Lower lobe of right lung (tissue), 2 donors: ENCODE measurements at regions not wholly inside any gene's neighbourhood (a gene's known extent, or its start where the extent isn't known, plus 50 kb on each side); places are given as distances from the start of the nearest gene placed in this dataset.

Experiments
- ATAC-seq, 2 donors: fragments of 200-7000 bp; cut with Tn5 transposase; one replicate each; pipeline ENCODE4 v1.9.1; 2020 to 2022; ENCODE audit warnings: mild to moderate bottlenecking in 2 of 2, moderate library complexity in 2 of 2
- DNase-seq: peaks from one replicate; pipeline ENCODE4 v3.0.0-alpha.2; 2020
- H3K27ac ChIP-seq: fragments of 200-600 bp; one replicate; pipeline ENCODE4 v1.8.0; 2022
- H3K27me3 ChIP-seq: fragments of 200-600 bp; one replicate; pipeline ENCODE4 v1.8.0; 2022; ENCODE audit warnings: low read depth
- H3K36me3 ChIP-seq: fragments of 200-600 bp; one replicate; pipeline ENCODE4 v1.8.0; 2022; ENCODE audit warnings: mild to moderate bottlenecking
- H3K4me1 ChIP-seq: fragments of 200-600 bp; one replicate; pipeline ENCODE4 v1.8.0; 2022
- H3K4me3 ChIP-seq: fragments of 200-600 bp; one replicate; pipeline ENCODE4 v1.8.0; 2022; ENCODE audit warnings: mild to moderate bottlenecking
- H3K9me3 ChIP-seq: fragments of 200-600 bp; one replicate; pipeline ENCODE4 v1.8.0; 2022
- intact Hi-C: fragments of 100-400 bp; cut with DNase I; formaldehyde crosslinking; loops from one replicate; pipeline ENCODE4 v1.11.0; 2022
- TF ChIP-seq, protein P1 (sequence below): fragments of 200-600 bp; IDR thresholded peaks from one replicate; pipeline ENCODE4 v1.8.0; 2022; ENCODE audit warnings: antibody characterized with exemption, mild to moderate bottlenecking
- donor health status: DM: no; HTN: yes; CAD: no; lungs with severe emphysema.

GRCh38 chr7:57210871-57211270 is 78.6 kb upstream of the ZNF479 start:
- Histone ChIP-seq H3K9me3 (no peaks in the 10 kb centered on the region), H3K4me1 (no peaks in the 10 kb centered on the region), H3K36me3 (no peaks in the 10 kb centered on the region), H3K4me3 (no peak overlapping the region), H3K27me3 (no peaks in the 10 kb centered on the region), H3K27ac (no peak overlapping the region)
- TF ChIP-seq, protein P1, sequence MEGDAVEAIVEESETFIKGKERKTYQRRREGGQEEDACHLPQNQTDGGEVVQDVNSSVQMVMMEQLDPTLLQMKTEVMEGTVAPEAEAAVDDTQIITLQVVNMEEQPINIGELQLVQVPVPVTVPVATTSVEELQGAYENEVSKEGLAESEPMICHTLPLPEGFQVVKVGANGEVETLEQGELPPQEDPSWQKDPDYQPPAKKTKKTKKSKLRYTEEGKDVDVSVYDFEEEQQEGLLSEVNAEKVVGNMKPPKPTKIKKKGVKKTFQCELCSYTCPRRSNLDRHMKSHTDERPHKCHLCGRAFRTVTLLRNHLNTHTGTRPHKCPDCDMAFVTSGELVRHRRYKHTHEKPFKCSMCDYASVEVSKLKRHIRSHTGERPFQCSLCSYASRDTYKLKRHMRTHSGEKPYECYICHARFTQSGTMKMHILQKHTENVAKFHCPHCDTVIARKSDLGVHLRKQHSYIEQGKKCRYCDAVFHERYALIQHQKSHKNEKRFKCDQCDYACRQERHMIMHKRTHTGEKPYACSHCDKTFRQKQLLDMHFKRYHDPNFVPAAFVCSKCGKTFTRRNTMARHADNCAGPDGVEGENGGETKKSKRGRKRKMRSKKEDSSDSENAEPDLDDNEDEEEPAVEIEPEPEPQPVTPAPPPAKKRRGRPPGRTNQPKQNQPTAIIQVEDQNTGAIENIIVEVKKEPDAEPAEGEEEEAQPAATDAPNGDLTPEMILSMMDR, result no peak
- DNase-seq (peak; percentile 14), ATAC-seq (no peak)
- intact Hi-C loops, result no loop called here

- peak in 1 of 2 donors; percentile 33 for ATAC-seq
- no peaks in the 10 kb centered on the region for H3K27me3 ChIP-seq
- peak; percentile 26 for DNase-seq
- H3K36me3 ChIP-seq, result no peaks in the 10 kb centered on the region
- H3K4me1 ChIP-seq, result no peaks in the 10 kb centered on the region
- no peaks in the 10 kb centered on the region for H3K9me3 ChIP-seq
- H3K27ac ChIP-seq, result no peak overlapping the region
- TF ChIP-seq, protein P1, result no peak
- intact Hi-C loops, result no loop called here
- no peak overlapping the region for H3K4me3 ChIP-seq
Observed at GRCh38 chr7:57211428-57212100, 79.3 kb upstream of the ZNF479 start.

DNA sequence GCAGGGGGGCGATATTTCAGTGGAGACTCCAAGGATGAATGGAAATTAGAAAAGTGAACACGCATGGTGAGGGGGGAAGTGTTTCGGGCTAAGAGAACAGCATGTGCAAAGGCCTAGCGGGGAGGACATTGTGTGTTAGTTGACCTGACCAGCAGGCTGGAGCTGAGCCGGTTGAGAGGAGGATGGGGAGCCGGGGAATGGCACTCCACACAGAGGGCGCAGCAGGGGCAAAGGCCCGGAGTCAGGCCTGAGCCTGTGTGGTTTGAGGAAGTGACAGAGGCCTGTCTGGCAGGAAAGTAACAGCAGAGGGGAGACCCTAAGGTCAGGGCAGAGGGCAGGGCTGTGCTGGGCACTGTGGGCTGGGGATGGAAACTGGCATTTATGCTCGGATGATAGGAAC is 83.2 kb upstream of the ZNF479 start:
- H3K9me3 ChIP-seq, result no peaks in the 10 kb centered on the region
- no peaks in the 10 kb centered on the region for H3K36me3 ChIP-seq
- no peaks in the 10 kb centered on the region for H3K27me3 ChIP-seq
- ATAC-seq, result no peak
- TF ChIP-seq, protein P1, result no peak
- no peaks in the 10 kb centered on the region for H3K4me1 ChIP-seq
- H3K4me3 ChIP-seq, result no peak overlapping the region
- intact Hi-C loops, result no loop called here
- H3K27ac ChIP-seq, result no peak overlapping the region
- DNase-seq, result peak; percentile 10

DNA sequence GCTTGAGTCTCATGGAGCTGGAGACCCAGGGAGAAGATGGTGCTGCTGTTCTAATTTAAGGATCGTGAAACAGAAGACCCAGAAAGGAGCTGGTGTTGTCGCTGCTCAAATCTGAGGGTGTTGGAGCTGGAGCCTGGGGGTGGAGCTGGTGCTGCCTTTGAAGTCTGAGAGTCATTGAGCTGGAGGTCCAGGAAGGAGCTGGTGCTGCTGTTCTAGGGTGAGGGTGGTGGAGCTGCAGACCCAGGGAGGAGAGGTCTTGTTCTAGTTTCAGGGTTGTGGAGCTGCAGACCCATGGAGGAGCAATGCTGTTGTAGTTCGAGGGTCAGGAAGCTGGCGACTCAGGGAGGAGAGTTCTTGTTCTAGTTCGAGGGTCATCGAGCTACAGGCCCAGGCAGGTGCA is 84.1 kb upstream of the ZNF479 start:
- H3K9me3 ChIP-seq, result no peaks in the 10 kb centered on the region
- intact Hi-C loops, result no loop called here
- TF ChIP-seq, protein P1, result no peak
- H3K4me3 ChIP-seq, result no peak overlapping the region
- H3K27ac ChIP-seq, result no peak overlapping the region
- H3K27me3 ChIP-seq, result no peaks in the 10 kb centered on the region
- no peaks in the 10 kb centered on the region for H3K4me1 ChIP-seq
- H3K36me3 ChIP-seq, result no peaks in the 10 kb centered on the region
- peak; percentile 14 for DNase-seq
- ATAC-seq, result no peak

DNA sequence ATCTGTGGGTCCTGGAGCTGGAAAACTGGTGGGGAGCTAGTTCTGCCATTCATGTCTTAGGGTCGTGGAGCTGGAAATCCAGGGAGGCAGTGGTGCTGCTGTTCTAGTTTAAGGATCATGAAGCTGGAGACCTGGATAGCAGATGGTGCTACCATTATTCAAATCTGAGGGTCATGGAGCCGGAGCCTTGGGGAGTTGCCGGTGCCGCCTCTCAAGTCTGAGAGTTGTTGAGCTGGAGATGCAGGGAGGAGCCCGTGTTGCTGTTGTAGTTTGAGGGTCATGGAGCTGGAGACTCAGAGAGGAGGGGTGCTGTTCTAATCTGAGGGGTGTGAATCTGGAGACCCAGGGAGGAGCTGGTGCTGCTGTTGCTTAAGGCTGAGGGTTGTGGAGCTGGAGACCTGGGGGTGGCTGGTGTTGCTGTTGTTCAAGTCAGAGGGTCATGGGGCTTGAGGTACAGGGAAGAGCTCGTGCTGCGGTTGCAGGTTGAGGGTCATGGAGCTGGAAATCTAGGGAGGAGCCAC is 86.0 kb upstream of the ZNF479 start:
- no peaks in the 10 kb centered on the region for H3K36me3 ChIP-seq
- H3K27me3 ChIP-seq, result no peaks in the 10 kb centered on the region
- H3K4me3 ChIP-seq, result no peak overlapping the region
- no peak overlapping the region for H3K27ac ChIP-seq
- intact Hi-C loops, result no loop called here
- TF ChIP-seq, protein P1, result no peak
- no peaks in the 10 kb centered on the region for H3K4me1 ChIP-seq
- ATAC-seq (no peak), DNase-seq (peak; percentile 11)
- H3K9me3 ChIP-seq, result no peaks in the 10 kb centered on the region
